H1 (cell line): ENCODE measurements at regions not wholly inside any gene's neighbourhood (a gene's known extent, or its start where the extent isn't known, plus 50 kb on each side); places are given as distances from the start of the nearest gene placed in this dataset.

Source experiments
- HDAC6 ChIP-seq: IDR thresholded peaks from one replicate; pipeline ENCODE4 v1.7.1; 2012; ENCODE audit warnings: low read depth, mild to moderate bottlenecking, inconsistent platforms, low read length, moderate library complexity
- PHF8 ChIP-seq: fragments of 200-600 bp; sonication (generic); conservative IDR thresholded peaks from 2 replicates; pipeline ENCODE4 v1.7.1; 2012; ENCODE audit warnings: low read depth, mild to moderate bottlenecking, inconsistent platforms, low read length, moderate library complexity

GRCh38 chr1:4318720-4319119 is 335.7 kb upstream of the AJAP1 start (continued):
- TF ChIP-seq PHF8 = no peak
- TF ChIP-seq HDAC6 = no peak
- TF ChIP-seq, all 59 proteins: peak for 0
